GM23338 (cell line): ENCODE measurements at regions not wholly inside any gene's neighbourhood (a gene's known extent, or its start where the extent isn't known, plus 50 kb on each side); places are given as distances from the start of the nearest gene placed in this dataset.

ENCODE experiments used
- TF ChIP-seq, protein P1 (sequence below): IDR thresholded peaks from one replicate; pipeline ENCODE4 v1.6.1; 2018; ENCODE audit warnings: antibody characterized with exemption; ENCODE audit not compliant: unreplicated experiment
- TF ChIP-seq, protein P2 (sequence below), 2 experiments: fragments of 200-600 bp in 1 of 2; sonication (generic) in 1 of 2; conservative IDR thresholded peaks; 2 replicates each; pipeline versions ENCODE4 v1.5.1 to v1.6.1; 2016 to 2017; ENCODE audit warnings: antibody characterized with exemption in 2 of 2, low read depth in 2 of 2, mild to moderate bottlenecking in 2 of 2, moderate library complexity in 1 of 2

GRCh38 chr4:117357437-117357836, 272.1 kb upstream of the TRAM1L1 start:
- TF ChIP-seq, protein P1, sequence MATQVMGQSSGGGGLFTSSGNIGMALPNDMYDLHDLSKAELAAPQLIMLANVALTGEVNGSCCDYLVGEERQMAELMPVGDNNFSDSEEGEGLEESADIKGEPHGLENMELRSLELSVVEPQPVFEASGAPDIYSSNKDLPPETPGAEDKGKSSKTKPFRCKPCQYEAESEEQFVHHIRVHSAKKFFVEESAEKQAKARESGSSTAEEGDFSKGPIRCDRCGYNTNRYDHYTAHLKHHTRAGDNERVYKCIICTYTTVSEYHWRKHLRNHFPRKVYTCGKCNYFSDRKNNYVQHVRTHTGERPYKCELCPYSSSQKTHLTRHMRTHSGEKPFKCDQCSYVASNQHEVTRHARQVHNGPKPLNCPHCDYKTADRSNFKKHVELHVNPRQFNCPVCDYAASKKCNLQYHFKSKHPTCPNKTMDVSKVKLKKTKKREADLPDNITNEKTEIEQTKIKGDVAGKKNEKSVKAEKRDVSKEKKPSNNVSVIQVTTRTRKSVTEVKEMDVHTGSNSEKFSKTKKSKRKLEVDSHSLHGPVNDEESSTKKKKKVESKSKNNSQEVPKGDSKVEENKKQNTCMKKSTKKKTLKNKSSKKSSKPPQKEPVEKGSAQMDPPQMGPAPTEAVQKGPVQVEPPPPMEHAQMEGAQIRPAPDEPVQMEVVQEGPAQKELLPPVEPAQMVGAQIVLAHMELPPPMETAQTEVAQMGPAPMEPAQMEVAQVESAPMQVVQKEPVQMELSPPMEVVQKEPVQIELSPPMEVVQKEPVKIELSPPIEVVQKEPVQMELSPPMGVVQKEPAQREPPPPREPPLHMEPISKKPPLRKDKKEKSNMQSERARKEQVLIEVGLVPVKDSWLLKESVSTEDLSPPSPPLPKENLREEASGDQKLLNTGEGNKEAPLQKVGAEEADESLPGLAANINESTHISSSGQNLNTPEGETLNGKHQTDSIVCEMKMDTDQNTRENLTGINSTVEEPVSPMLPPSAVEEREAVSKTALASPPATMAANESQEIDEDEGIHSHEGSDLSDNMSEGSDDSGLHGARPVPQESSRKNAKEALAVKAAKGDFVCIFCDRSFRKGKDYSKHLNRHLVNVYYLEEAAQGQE: no peak
- TF ChIP-seq, protein P2, sequence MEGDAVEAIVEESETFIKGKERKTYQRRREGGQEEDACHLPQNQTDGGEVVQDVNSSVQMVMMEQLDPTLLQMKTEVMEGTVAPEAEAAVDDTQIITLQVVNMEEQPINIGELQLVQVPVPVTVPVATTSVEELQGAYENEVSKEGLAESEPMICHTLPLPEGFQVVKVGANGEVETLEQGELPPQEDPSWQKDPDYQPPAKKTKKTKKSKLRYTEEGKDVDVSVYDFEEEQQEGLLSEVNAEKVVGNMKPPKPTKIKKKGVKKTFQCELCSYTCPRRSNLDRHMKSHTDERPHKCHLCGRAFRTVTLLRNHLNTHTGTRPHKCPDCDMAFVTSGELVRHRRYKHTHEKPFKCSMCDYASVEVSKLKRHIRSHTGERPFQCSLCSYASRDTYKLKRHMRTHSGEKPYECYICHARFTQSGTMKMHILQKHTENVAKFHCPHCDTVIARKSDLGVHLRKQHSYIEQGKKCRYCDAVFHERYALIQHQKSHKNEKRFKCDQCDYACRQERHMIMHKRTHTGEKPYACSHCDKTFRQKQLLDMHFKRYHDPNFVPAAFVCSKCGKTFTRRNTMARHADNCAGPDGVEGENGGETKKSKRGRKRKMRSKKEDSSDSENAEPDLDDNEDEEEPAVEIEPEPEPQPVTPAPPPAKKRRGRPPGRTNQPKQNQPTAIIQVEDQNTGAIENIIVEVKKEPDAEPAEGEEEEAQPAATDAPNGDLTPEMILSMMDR (conservative IDR thresholded peaks at IDR 0.05; ENCODE audit: low read depth in 2 of 2): no peak
